Tibial artery (tissue), 4 donors: ENCODE measurements at regions not wholly inside any gene's neighbourhood (a gene's known extent, or its start where the extent isn't known, plus 50 kb on each side); places are given as distances from the start of the nearest gene placed in this dataset.
"Not testable (repeated sequence)": the region's sequence is repeated elsewhere in the genome, so short reads cannot be mapped to it uniquely, and the experiment has no call there.

Experiments used
- DNase-seq, 2 donors: peaks; one replicate each; pipeline ENCODE4 v3.0.0-alpha.2; 2019
- H3K27ac ChIP-seq, 2 donors: fragments of 200-600 bp; sonication (generic) in 1 of 2; 1 replicate in 1 of 2; 2 replicates in 1 of 2; pipeline ENCODE4 v1.5.1; 2018 to 2019; ENCODE audit warnings: mild to moderate bottlenecking in 1 of 2
- H3K27me3 ChIP-seq, 2 donors: fragments of 200-600 bp; sonication (generic) in 1 of 2; one replicate each; pipeline versions ENCODE4 v1.5.1 to v1.6.0; 2016 to 2019
- H3K36me3 ChIP-seq, 3 donors: fragments of 200-600 bp; sonication (generic) in 2 of 3; one replicate each; pipeline ENCODE4 v1.5.1; 2016 to 2019; ENCODE audit warnings: mild to moderate bottlenecking in 2 of 3
- H3K4me1 ChIP-seq, 4 donors: fragments of 200-600 bp; sonication (generic) in 2 of 4; 1 replicate in 3 of 4; 2 replicates in 1 of 4; pipeline ENCODE4 v1.5.1; 2016 to 2019
- H3K4me3 ChIP-seq, 2 donors: fragments of 200-600 bp; sonication (generic) in 1 of 2; 1 replicate in 1 of 2; 2 replicates in 1 of 2; pipeline ENCODE4 v1.5.1; 2018 to 2019; ENCODE audit warnings: mild to moderate bottlenecking in 2 of 2
- H3K9me3 ChIP-seq, 3 donors: fragments of 200-600 bp; sonication (generic) in 1 of 3; one replicate each; pipeline ENCODE4 v1.5.1; 2016 to 2019
- intact Hi-C: fragments of 100-400 bp; cut with DNase I; formaldehyde crosslinking; loops from one replicate; pipeline ENCODE4 v1.15.0; 2023; ENCODE audit warnings: low total_unique reads
- TF ChIP-seq, protein P1 (sequence below), 2 experiments: fragments of 200-600 bp in 1 of 2; fragments of 450-650 bp in 1 of 2; IDR thresholded peaks; one replicate each; pipeline ENCODE4 v1.5.1; 2017 to 2019; ENCODE audit warnings: antibody characterized with exemption in 2 of 2, mild to moderate bottlenecking in 1 of 2, moderate library complexity in 1 of 2

DNA sequence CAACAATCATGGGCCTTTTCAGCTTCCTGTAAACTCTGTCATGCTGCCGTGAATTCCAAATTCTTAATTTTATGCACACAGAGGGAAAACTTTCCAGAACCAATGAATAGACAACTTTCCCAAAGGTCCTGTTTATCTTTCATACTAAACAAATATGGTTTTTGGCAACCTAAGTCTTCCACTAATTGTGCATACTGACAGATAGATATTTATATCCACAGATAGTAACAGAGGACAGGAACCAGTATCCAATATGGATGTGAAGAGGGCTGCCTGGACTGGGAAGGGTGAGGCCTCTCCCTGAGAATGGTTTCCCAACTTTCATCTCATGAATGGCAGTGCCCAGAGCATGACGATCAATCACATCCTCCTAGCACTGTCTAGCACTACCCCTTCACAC lies 80.4 kb downstream of the MRPL57 start:
- no peaks in the 10 kb centered on the region for H3K36me3 ChIP-seq
- intact Hi-C loops, result no loop called here
- H3K4me1 ChIP-seq, result no peaks in the 10 kb centered on the region
- H3K4me3 ChIP-seq, result no peak overlapping the region
- no peak for DNase-seq
- TF ChIP-seq, protein P1, sequence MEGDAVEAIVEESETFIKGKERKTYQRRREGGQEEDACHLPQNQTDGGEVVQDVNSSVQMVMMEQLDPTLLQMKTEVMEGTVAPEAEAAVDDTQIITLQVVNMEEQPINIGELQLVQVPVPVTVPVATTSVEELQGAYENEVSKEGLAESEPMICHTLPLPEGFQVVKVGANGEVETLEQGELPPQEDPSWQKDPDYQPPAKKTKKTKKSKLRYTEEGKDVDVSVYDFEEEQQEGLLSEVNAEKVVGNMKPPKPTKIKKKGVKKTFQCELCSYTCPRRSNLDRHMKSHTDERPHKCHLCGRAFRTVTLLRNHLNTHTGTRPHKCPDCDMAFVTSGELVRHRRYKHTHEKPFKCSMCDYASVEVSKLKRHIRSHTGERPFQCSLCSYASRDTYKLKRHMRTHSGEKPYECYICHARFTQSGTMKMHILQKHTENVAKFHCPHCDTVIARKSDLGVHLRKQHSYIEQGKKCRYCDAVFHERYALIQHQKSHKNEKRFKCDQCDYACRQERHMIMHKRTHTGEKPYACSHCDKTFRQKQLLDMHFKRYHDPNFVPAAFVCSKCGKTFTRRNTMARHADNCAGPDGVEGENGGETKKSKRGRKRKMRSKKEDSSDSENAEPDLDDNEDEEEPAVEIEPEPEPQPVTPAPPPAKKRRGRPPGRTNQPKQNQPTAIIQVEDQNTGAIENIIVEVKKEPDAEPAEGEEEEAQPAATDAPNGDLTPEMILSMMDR (IDR thresholded peaks at IDR 0.05), result no peak
- H3K9me3 ChIP-seq, result no peaks in the 10 kb centered on the region
- H3K27ac ChIP-seq, result no peak overlapping the region
- H3K27me3 ChIP-seq, result peaks cover 0 to under 1% of the 10 kb centered on the region in 2 donors

DNA sequence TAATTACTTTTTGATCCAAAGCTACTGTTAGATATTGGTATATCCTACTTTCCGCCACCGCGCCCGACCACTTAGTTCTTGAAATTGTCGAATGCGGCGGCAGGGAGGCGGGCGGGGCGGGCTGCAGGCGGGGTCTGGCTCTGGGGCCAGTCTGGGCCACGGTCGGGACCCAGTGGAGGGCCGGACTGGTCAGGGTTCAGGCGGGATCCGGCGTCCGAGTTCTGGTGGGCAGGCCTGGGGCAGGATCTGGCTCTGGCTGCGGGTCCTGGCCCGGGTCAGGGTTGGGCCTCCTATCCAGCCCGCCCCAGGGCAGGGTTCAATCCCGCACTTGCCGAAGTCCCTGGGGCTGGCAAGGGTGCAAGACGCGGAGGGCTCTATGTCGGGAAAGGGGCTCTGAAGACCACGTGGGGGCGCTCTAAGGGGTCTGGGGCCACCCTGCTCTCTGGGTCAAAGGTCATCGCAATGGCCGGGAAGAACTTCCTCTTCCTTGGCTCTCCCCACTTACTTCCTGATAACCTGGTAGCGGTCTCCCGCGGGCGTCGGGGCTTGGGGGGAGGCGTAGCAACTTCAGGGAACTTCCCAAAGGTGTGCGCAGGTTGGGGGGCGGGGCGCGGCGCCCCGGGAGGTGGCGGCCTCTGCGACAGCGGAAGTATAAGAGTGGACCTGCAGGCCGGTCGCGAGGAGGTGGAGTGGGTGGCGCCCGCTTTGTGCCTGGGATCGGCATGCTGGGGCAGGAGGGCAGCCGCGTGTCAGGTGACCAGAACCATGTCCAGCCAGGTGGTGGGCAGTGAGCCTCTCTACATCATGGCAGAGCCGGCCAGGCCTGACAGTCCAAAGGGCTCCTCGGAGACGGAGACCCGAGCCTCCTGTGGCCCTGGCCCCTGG lies 83.4 kb downstream of the MRPL57 start:
- intact Hi-C loops, result no loop called here
- Histone ChIP-seq H3K27ac (no peak overlapping the region), H3K27me3 (no peaks in the 10 kb centered on the region), H3K36me3 (no peaks in the 10 kb centered on the region), H3K4me3 (no peak overlapping the region), H3K9me3 (no peaks in the 10 kb centered on the region), H3K4me1 (no peaks in the 10 kb centered on the region)
- TF ChIP-seq, protein P1 (IDR thresholded peaks at IDR 0.05), result no peak
- no peak for DNase-seq

DNA sequence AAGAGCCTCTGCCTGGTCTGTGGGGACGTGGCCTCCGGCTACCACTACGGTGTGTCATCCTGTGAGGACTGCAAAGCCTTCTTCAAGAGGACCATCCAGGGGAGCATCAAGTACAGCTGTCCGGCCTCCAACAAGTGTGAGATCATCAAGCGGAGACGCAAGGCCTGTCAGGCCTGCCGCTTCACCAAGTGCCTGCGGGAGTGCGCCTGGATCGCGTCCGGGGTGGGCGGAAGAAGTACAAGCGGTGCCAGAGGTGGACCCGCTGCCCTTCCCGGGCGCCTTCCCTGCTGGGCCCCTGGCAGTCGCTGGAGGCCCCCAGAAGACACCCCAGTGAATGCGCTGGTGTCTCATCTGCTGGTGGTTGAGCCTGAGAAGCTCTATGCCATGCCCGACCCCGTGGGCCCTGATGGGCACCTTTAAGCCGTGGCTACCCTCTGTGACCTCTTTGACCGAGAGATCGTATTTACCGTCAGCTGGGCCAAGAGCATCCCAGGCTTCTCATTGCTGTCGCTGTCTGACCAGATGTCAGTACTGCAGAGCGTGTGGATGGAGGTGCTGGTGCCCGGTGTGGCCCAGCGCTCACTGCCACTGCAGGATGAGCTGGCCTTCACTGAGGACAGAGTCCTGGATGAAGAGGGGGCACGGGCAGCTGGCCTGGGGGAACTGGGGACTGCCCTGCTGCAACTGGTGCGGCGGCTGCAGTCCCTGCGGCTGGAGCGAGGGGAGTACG lies 84.3 kb downstream of the MRPL57 start:
- H3K9me3 ChIP-seq, DNase-seq, H3K27me3 ChIP-seq, H3K36me3 ChIP-seq, H3K4me1 ChIP-seq, H3K4me3 ChIP-seq, H3K27ac ChIP-seq, intact Hi-C loops: not testable (repeated sequence)

DNA sequence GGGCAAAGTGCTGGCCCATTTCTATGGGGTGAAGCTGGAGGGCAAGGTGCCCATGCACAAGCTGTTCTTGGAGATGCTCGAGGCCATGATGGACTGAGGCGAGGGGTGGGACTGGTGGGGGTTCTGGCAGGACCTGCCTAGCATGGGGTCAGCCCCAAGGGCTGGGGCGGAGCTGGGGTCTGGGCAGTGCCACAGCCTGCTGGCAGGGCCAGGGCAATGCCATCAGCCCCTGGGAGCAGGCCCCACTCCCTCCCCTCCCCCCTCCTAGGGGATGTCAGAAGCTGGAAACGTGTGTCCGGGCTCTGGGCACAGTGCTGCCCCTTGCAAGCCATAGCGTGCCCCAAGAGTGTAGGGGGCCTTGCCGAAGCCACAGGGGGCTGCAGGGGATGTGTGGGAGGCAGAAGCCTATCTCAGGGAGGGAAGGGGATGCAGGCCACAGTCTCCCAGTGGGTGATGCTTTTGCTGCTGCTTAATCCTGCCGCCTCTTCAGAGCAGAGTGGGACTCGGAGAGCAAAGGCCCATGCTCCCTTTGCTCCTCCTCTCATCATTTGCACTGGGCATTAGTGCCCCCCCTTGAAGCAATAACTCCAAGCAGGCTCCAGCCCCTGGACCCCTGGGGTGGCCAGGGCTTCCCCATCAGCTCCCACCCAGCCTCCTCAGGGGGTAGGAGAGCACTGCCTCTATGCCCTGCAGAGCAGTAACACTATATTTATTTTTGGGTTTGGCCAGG lies 85.2 kb downstream of the MRPL57 start:
- not testable (repeated sequence) for H3K4me3 ChIP-seq

DNA sequence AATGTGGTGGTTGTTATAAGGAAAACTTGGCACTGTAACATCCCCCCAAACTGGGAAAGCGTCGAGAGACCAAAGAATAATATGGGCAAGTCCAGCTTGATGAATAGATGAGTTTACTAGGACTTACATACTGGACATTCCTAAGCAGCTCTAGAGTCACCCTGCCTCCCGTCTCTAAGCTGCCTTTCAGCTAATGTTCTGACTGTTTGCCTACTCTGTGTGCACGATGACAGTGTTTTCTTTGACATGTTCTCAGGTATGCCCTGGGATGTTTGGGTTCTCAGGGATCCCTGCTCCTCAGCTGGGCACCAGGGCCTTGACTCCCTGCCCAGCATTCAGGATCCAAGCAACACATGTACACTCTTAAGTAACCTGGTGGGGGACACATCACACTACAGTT lies 87.5 kb downstream of the MRPL57 start:
- H3K36me3 ChIP-seq, H3K4me3 ChIP-seq, H3K27ac ChIP-seq, intact Hi-C loops, DNase-seq, H3K27me3 ChIP-seq, H3K4me1 ChIP-seq, H3K9me3 ChIP-seq: not testable (repeated sequence)

More for the DNA sequence above, 85.2 kb downstream of the MRPL57 start:
- DNase-seq, H3K27ac ChIP-seq, H3K9me3 ChIP-seq, H3K4me1 ChIP-seq, H3K27me3 ChIP-seq, H3K36me3 ChIP-seq, intact Hi-C loops: not testable (repeated sequence)

DNA sequence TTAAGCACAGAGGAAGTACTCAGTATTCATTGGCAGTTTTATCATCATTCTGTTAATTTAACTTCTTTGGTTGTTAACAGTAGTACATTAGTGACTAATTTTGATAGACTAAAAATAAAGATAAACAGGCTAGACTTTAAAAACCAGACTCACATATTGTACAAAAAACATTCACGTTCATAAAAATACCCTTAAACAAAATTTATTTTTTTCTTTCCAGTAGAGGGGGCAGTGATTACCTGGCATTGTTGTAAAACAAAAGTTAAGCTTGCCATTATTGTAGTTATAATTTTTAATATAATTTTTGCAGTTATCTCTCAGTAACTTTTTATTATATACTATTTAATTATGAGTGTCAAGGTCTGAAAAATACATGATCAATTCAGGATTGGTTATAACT lies 92.0 kb downstream of the MRPL57 start:
- DNase-seq, H3K4me1 ChIP-seq, intact Hi-C loops, H3K27me3 ChIP-seq, H3K36me3 ChIP-seq, H3K27ac ChIP-seq, H3K9me3 ChIP-seq, H3K4me3 ChIP-seq: not testable (repeated sequence)

DNA sequence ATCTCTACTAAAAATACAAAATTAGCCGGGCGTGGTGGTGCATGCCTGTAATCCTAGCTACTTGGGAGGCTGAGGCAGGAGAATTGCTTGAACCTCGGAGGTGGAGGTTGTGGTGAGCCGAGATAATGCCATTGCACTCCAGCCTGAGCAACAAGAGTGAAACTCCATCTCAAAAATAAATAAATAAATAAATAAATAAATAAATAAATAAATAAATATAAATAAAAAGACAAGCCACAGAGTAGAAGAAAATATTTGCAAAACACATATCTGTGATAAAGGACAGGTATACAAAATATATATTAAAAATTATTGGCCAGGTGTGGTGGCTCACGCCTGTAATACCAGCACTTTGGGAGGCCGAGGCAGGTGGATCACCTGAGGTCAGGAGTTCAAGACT lies 96.0 kb downstream of the MRPL57 start:
- not testable (repeated sequence) for H3K36me3 ChIP-seq, H3K4me1 ChIP-seq, H3K27ac ChIP-seq, H3K4me3 ChIP-seq, H3K27me3 ChIP-seq, DNase-seq, H3K9me3 ChIP-seq
- intact Hi-C loops, result loop anchor here (5.0 kb wide), 1 partner anchor 1720 kb away; no protein-coding TSS in a partner anchor

DNA sequence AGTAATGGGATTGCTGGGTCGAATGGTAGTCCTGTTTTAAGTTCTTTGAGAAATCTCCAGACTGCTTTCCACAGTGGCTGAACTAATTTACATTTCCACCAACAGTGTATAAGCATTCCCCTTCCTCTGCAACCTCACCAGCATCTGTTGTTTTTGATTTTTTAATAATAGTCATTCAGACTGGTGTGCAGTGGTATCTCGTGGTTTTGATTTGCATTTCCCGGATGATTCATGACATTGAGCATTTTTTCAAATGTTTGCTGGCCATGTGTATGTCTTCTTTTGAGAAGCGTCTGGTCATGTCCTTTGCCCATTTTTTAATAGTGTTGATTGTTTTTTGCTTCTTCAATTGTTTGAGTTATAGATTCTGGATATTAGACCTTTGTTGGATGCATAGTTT lies 98.0 kb downstream of the MRPL57 start:
- not testable (repeated sequence) for H3K36me3 ChIP-seq, H3K4me1 ChIP-seq, DNase-seq, H3K27ac ChIP-seq, H3K9me3 ChIP-seq, H3K27me3 ChIP-seq, H3K4me3 ChIP-seq
- intact Hi-C loops, result loop anchor here (5.0 kb wide), 1 partner anchor 1722 kb away; no protein-coding TSS in a partner anchor
